ENCODE measurements at regions not wholly inside any gene's neighbourhood (a gene's known extent, or its start where the extent isn't known, plus 50 kb on each side); places are given as distances from the start of the nearest gene placed in this dataset.

DNA sequence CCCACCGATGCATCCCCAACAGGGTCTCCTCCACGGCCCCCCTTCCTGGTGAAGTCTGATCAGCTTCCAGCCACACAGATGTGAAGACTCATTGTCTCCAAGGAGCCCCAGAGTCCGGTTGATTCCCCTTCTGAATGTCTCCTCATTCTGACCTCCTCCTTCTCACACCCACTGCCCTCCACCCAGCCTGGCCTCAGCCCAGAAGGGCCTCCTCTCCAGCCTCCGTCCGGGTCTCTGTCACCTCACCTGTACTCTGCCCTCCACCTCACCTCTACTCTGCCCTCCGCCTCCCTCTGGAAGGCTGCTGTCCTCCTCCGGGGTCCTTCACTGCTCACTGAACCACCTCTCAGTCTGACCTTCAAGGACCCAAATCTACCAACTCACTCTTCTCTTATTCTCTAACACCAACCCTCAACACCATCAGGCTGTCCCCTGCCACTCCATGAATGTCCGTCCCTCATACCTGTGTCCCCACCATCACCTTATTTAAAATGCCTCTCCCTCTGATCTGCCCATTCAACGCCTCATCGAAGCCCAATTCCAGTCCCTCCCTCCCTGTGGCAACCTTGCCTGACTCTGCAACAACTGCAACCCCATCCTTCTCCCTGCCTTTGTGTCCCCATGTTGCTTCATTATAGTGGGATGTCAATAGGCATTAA is 201.2 kb downstream of the TOMM20 start:
- Histone ChIP-seq H3K4me3 (ENCODE audit: low read length in 2 of 2) (peak overlapping the region in 1 of 2 donors; percentile 15), H3K9ac (ENCODE audit: low read length in 2 of 2) (no peak overlapping the region)

DNA sequence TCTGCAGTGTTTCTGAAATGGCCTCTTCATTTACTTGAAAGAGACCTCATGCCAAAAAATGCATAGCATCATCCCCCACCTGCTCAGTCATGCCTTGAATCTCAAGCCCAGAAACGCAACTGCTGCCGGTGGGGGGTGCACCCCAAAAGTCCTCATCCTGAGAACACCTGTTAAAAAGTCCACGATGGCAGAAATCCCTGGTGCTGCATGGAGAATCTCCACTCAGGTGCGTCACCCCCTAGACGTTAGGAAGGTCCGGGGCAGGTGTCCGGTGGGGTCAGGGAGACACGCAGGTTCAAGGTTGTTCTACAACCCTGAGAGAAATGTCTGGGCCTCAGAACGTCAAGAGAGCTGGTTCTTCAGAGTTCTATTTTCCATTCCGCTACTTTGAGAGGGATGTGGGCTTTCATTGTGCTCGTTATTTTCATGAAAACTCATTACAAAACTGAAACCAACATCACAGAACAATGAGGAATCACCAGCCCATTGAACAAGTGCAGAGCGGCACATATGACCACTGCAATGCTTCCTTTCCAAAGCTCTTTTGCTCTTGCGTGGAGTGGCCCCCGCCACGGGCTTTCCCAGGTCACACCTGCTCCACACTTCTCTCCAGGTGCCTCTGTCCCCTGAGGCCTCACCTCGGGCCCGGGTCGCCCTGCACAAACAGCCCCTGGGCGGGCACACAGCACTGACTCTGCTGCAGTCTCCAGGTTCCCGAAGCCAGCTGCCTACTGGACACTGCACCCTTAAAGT is 201.9 kb downstream of the TOMM20 start:
- no peaks in the 10 kb centered on the region for H3K36me3 ChIP-seq (ENCODE audit: control insufficient read depth in 2 of 2, insufficient read depth in 2 of 2, low read length in 2 of 2)
- peak overlapping the region; percentile 15 to 20 for H3K4me3 ChIP-seq (ENCODE audit: low read length in 2 of 2)
- no peaks in the 10 kb centered on the region for H3K27me3 ChIP-seq (ENCODE audit: control insufficient read depth in 1 of 2, insufficient read depth in 2 of 2, low read length in 2 of 2)
- H3K27ac ChIP-seq (ENCODE audit: low read length), result peak overlapping the region; percentile 0
- no peaks in the 10 kb centered on the region for H3K9me3 ChIP-seq (ENCODE audit: control insufficient read depth in 2 of 2, low read length in 2 of 2)
- peaks cover 14% of the 10 kb centered on the region for H3K4me1 ChIP-seq (ENCODE audit: control insufficient read depth, insufficient read depth, low read length)
- peak overlapping the region in 1 of 2 donors; percentile 21 for H3K9ac ChIP-seq (ENCODE audit: low read length in 2 of 2)

More for the DNA sequence above, 201.2 kb downstream of the TOMM20 start:
- Histone ChIP-seq H3K36me3 (ENCODE audit: control insufficient read depth in 2 of 2, insufficient read depth in 2 of 2, low read length in 2 of 2) (no peaks in the 10 kb centered on the region), H3K4me1 (ENCODE audit: control insufficient read depth, insufficient read depth, low read length) (peaks cover 14% of the 10 kb centered on the region), H3K27ac (ENCODE audit: low read length) (no peak overlapping the region), H3K9me3 (ENCODE audit: control insufficient read depth in 2 of 2, low read length in 2 of 2) (no peaks in the 10 kb centered on the region), H3K27me3 (ENCODE audit: control insufficient read depth in 1 of 2, insufficient read depth in 2 of 2, low read length in 2 of 2) (no peaks in the 10 kb centered on the region)

DNA sequence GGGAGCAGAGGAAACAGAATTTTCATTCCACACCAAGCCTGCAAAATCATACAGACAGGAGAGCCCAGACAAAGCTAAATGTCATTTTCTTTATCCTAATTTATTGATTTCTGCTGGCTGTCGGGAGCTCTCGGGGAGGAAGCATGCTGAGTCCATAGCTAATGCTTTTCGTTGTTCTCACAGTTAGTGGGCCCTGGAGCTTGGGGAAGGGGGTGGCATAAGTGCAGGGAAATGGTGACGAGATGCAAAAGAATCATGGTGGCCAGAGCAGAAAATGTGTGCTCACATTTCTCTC is 202.4 kb downstream of the TOMM20 start:
- peak overlapping the region in 1 of 2 donors; percentile 21 for H3K9ac ChIP-seq (ENCODE audit: low read length in 2 of 2)
- H3K9me3 ChIP-seq (ENCODE audit: control insufficient read depth in 2 of 2, low read length in 2 of 2), result no peaks in the 10 kb centered on the region
- no peaks in the 10 kb centered on the region for H3K36me3 ChIP-seq (ENCODE audit: control insufficient read depth in 2 of 2, insufficient read depth in 2 of 2, low read length in 2 of 2)
- H3K4me3 ChIP-seq (ENCODE audit: low read length in 2 of 2), result no peak overlapping the region
- H3K27ac ChIP-seq (ENCODE audit: low read length), result peak overlapping the region; percentile 0
- H3K4me1 ChIP-seq (ENCODE audit: control insufficient read depth, insufficient read depth, low read length), result peaks cover 17% of the 10 kb centered on the region
- H3K27me3 ChIP-seq (ENCODE audit: control insufficient read depth in 1 of 2, insufficient read depth in 2 of 2, low read length in 2 of 2), result no peaks in the 10 kb centered on the region

DNA sequence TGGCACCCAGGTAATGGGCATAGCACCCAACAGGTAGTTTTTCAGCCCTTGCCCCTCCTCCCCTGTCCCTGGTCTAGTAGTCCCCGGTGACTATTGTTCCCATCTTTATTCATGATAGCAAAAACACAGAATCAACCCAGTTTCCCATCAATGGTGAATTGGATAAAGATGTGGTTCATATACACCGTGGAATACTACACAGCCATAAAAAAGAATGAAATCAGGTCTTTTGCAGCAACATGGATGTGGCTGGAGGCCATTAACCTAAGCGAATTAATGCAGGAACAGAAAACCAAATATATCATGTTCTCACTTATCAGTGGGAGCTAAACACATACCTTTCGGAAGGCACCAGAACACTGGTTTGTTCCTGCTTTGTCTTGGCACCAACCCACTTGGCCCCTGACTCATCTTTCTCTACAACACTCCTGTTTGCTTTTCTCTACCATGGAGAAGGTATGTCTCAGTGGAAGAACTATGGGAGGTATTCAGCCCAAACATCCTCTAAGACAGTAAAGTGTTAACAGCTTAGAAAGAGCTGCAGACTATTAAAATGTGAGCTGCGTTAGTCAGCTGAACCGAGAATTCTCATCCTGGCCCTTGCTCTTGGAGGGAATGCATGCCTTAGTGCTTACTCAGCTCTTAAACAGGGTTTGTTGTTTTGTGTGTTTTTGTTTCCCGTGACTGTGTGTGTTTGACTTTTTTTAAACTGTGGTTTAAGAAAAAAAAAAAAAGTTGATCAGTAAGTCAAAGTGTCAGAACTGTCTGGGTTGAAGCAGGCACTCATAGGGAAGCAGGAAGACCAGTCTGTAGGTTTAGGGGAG is 203.0 kb downstream of the TOMM20 start:
- H3K9ac ChIP-seq (ENCODE audit: low read length in 2 of 2), result peak overlapping the region in 1 of 2 donors; percentile 32
- H3K27ac ChIP-seq (ENCODE audit: low read length), result peak overlapping the region; percentile 0
- H3K9me3 ChIP-seq (ENCODE audit: control insufficient read depth in 2 of 2, low read length in 2 of 2), result no peaks in the 10 kb centered on the region
- no peaks in the 10 kb centered on the region for H3K27me3 ChIP-seq (ENCODE audit: control insufficient read depth in 1 of 2, insufficient read depth in 2 of 2, low read length in 2 of 2)
- H3K4me3 ChIP-seq (ENCODE audit: low read length in 2 of 2), result no peak overlapping the region
- H3K4me1 ChIP-seq (ENCODE audit: control insufficient read depth, insufficient read depth, low read length), result peaks cover 21% of the 10 kb centered on the region
- H3K36me3 ChIP-seq (ENCODE audit: control insufficient read depth in 2 of 2, insufficient read depth in 2 of 2, low read length in 2 of 2), result no peaks in the 10 kb centered on the region

DNA sequence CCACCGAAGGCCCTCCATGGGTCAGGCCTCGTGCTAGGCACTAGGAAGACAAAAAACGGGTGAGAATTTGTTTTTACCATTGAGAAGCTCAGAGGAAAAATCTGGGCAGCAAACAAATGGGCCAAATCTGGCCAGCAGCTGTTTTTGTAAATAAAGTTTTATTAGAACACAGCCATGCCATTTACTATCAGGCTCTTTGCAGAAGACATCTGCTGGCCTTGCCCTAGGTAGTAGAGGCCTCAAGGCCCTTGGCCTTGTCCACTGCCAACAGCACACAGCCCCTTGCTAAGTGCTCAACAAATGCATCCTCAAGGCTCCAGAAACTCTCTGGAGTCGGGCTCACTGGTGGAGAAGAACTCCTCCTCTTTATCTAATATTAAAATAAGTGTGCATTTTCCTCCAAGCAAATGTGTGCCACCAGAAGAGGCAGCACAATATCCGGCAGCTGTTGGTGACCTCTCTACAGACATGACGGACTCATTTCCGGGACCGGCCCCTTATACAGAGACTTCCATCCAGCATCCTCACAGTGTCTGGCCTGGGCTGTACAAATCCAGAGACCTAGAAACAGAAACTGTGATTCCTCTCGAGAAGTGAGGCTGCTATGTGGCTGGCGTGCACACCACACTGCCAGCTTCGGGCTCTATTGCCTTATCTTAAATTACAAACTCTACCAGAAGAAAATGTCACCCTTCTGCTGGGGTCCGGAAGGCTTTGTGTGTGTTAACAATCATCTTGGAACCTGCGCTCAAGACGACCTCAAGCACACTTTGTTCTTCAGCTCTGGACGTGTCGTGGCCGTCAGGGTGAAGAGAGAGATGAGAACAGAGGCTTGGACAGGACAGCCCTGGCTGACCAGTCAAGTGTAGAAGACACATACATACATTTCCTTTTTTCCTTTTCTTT is 203.9 kb downstream of the TOMM20 start:
- no peak overlapping the region for H3K4me3 ChIP-seq (ENCODE audit: low read length in 2 of 2)
- no peak overlapping the region for H3K9ac ChIP-seq (ENCODE audit: low read length in 2 of 2)
- H3K9me3 ChIP-seq (ENCODE audit: control insufficient read depth in 2 of 2, low read length in 2 of 2), result no peaks in the 10 kb centered on the region
- no peaks in the 10 kb centered on the region for H3K36me3 ChIP-seq (ENCODE audit: control insufficient read depth in 2 of 2, insufficient read depth in 2 of 2, low read length in 2 of 2)
- H3K27me3 ChIP-seq (ENCODE audit: control insufficient read depth in 1 of 2, insufficient read depth in 2 of 2, low read length in 2 of 2), result no peaks in the 10 kb centered on the region
- peaks cover 28% of the 10 kb centered on the region for H3K4me1 ChIP-seq (ENCODE audit: control insufficient read depth, insufficient read depth, low read length)
- no peak overlapping the region for H3K27ac ChIP-seq (ENCODE audit: low read length)

DNA sequence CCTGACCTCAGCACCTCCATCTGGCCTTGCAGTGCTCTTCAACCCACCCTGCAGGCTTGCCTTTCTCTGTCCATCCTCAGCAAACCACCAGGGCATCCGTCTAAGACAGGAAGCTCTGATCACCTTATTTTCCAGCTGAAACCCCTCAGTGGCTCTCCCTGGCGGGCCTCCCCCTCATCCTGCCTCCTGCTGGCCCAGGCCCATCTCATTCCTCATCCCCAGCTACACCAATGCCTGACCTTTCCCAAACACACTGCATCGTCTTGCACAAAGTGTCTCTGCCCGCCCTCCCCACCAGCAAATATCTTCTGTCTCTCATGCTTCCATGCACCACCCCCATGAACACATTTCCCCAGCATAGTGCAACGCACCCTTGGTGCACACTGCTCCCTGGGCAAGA is 205.0 kb downstream of the TOMM20 start:
- no peak overlapping the region for H3K27ac ChIP-seq (ENCODE audit: low read length)
- no peaks in the 10 kb centered on the region for H3K27me3 ChIP-seq (ENCODE audit: control insufficient read depth in 1 of 2, insufficient read depth in 2 of 2, low read length in 2 of 2)
- H3K4me3 ChIP-seq (ENCODE audit: low read length in 2 of 2), result no peak overlapping the region
- H3K9me3 ChIP-seq (ENCODE audit: control insufficient read depth in 2 of 2, low read length in 2 of 2), result no peaks in the 10 kb centered on the region
- no peaks in the 10 kb centered on the region for H3K36me3 ChIP-seq (ENCODE audit: control insufficient read depth in 2 of 2, insufficient read depth in 2 of 2, low read length in 2 of 2)
- no peak overlapping the region for H3K9ac ChIP-seq (ENCODE audit: low read length in 2 of 2)
- peaks cover 39% of the 10 kb centered on the region for H3K4me1 ChIP-seq (ENCODE audit: control insufficient read depth, insufficient read depth, low read length)

DNA sequence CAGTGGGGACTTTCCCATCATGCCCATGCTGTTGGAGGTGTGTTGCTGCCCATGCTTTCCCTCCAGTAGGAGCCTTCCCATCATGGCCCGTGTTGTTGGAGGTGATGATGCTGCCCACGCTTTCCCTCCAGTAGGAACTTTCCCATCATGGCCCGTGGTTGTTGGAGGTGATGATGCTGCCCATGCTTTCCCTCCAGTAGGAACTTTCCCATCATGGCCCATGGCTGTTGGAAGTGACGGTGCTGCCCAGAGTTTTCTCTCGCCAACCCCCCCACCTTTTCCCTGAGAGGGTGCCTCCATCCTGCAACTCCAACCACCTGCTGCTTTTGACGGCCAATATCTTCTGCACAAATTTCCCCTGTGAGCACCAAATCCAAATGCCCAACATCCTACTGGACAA is 205.7 kb downstream of the TOMM20 start:
- H3K27ac ChIP-seq (ENCODE audit: low read length), result no peak overlapping the region
- H3K4me1 ChIP-seq (ENCODE audit: control insufficient read depth, insufficient read depth, low read length), result peaks cover 44% of the 10 kb centered on the region

DNA sequence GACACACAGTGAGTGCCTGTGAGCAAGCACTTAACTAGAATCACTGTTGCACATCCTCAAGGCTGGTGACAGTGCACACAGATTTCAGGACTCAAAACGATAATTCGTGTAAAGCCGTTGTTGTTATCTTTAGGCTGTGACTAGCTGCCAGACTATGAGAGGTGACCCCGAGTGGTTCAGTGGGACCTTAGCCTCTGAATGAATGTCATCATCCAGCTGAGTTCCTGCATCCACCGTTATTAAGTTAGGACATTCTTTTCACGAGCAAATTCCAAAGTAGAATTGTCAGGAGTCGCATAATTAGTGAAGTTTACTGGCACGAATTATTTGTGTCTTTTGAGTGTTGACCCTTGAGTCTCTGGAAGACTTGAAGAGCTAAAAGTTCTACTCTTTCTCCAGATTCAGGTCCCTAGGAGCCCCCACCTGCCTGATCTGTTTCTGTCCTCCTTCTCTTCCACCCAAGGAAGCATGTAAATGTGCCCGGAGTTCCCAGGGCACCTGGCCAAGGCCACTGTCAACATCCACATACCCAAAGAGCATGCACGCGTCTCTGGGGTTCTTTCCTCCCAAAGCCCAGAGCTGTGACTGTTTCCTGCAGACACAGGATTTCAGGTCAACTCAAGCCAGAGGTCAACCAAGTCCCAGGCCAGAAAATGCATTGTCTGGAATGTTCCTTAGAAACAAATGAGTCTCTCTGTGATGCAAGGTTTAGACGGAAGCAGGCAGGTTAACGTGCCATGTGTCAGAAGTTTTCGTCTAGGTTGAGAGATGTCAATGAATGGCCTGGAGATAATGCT is 207.2 kb downstream of the TOMM20 start:
- H3K36me3 ChIP-seq (ENCODE audit: control insufficient read depth in 2 of 2, insufficient read depth in 2 of 2, low read length in 2 of 2), result no peaks in the 10 kb centered on the region
- H3K27me3 ChIP-seq (ENCODE audit: control insufficient read depth in 1 of 2, insufficient read depth in 2 of 2, low read length in 2 of 2), result no peaks in the 10 kb centered on the region
- no peak overlapping the region for H3K4me3 ChIP-seq (ENCODE audit: low read length in 2 of 2)
- no peaks in the 10 kb centered on the region for H3K9me3 ChIP-seq (ENCODE audit: control insufficient read depth in 2 of 2, low read length in 2 of 2)
- peak overlapping the region; percentile 13 for H3K27ac ChIP-seq (ENCODE audit: low read length)
- H3K9ac ChIP-seq (ENCODE audit: low read length in 2 of 2), result no peak overlapping the region
- peaks cover 50% of the 10 kb centered on the region for H3K4me1 ChIP-seq (ENCODE audit: control insufficient read depth, insufficient read depth, low read length)

More for the DNA sequence above, 205.7 kb downstream of the TOMM20 start:
- Histone ChIP-seq H3K9ac (ENCODE audit: low read length in 2 of 2) (no peak overlapping the region), H3K36me3 (ENCODE audit: control insufficient read depth in 2 of 2, insufficient read depth in 2 of 2, low read length in 2 of 2) (no peaks in the 10 kb centered on the region), H3K4me3 (ENCODE audit: low read length in 2 of 2) (no peak overlapping the region), H3K27me3 (ENCODE audit: control insufficient read depth in 1 of 2, insufficient read depth in 2 of 2, low read length in 2 of 2) (no peaks in the 10 kb centered on the region), H3K9me3 (ENCODE audit: control insufficient read depth in 2 of 2, low read length in 2 of 2) (no peaks in the 10 kb centered on the region)

DNA sequence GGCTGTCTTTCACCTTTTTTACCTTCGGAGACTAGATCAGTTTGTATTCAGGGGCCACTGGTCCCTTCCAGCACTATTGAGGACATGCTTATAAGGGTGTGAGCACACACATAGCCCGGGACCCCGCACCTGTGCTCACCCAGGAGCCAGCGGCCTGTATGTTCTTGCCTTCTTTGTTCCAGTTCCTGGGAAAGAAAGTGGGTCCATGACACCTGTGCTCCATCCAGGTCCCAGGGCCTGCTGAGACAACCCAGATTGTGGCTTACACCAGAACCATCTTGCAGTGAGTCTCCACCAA is 207.8 kb downstream of the TOMM20 start:
- Histone ChIP-seq H3K4me1 (ENCODE audit: control insufficient read depth, insufficient read depth, low read length) (peaks cover 48% of the 10 kb centered on the region), H3K27ac (ENCODE audit: low read length) (no peak overlapping the region), H3K27me3 (ENCODE audit: control insufficient read depth in 1 of 2, insufficient read depth in 2 of 2, low read length in 2 of 2) (no peaks in the 10 kb centered on the region), H3K9ac (ENCODE audit: low read length in 2 of 2) (no peak overlapping the region), H3K9me3 (ENCODE audit: control insufficient read depth in 2 of 2, low read length in 2 of 2) (no peaks in the 10 kb centered on the region), H3K4me3 (ENCODE audit: low read length in 2 of 2) (no peak overlapping the region), H3K36me3 (ENCODE audit: control insufficient read depth in 2 of 2, insufficient read depth in 2 of 2, low read length in 2 of 2) (no peaks in the 10 kb centered on the region)
